NCI-H1694 (cell line): ENCODE measurements at regions not wholly inside any gene's neighbourhood (a gene's known extent, or its start where the extent isn't known, plus 50 kb on each side); places are given as distances from the start of the nearest gene placed in this dataset.
"Not testable (repeated sequence)": the region's sequence is repeated elsewhere in the genome, so short reads cannot be mapped to it uniquely, and the experiment has no call there.

Source experiments
- DNase-seq: peaks from one replicate; lab custom pipeline; 2025; lab: John Stamatoyannopoulos, UW

DNA sequence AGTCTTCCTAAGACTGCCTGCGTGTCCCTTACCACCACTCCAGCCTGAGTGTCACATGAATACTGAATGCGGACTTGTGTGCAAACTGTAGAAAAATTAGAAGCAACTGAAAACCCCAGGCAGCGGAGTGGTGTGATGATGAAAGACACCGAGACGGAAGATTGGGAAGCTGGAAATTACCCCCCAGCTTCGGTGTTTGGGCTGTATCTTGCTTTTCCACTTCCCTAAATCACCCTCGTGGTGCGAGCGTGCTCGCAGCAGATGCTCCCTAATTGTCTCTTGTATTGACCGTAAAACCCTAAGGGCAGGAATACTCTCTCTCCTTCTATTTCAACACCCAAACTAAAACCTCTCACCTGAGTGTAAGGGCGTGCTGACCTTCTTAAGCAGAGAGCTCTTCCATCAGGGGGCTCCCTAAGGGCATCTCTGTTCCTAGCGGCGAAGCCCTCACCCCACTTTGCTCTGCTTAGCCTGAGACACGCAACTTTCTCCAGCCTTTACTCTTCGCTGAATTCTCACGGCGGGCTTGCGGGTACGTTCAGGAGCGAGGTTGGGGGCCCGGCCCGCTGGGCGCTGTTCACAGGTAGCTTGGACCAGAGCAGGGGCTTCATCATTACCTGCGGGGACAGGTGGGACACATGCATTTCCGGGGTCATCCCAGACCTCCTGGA, 62.4 kb downstream of the CRYBB2 start:
- no peak for DNase-seq

DNA sequence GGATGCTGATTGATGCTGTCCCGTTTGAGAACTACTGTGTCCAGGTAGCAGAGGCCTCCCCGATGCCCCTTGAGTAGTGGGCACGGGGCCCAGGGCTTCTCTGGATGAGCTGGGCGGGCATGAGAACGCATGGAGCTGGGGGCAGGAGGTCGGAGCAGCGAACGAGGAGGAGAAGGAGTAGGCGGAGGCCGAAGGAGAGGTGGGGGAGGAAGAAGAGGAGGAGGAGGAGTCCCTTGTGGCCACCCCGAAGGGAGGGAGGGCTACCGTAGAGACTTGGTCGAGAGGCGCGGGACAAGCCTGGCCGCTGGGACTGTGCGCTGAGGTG, 62.9 kb downstream of the CRYBB2 start:
- DNase-seq: no peak

DNA sequence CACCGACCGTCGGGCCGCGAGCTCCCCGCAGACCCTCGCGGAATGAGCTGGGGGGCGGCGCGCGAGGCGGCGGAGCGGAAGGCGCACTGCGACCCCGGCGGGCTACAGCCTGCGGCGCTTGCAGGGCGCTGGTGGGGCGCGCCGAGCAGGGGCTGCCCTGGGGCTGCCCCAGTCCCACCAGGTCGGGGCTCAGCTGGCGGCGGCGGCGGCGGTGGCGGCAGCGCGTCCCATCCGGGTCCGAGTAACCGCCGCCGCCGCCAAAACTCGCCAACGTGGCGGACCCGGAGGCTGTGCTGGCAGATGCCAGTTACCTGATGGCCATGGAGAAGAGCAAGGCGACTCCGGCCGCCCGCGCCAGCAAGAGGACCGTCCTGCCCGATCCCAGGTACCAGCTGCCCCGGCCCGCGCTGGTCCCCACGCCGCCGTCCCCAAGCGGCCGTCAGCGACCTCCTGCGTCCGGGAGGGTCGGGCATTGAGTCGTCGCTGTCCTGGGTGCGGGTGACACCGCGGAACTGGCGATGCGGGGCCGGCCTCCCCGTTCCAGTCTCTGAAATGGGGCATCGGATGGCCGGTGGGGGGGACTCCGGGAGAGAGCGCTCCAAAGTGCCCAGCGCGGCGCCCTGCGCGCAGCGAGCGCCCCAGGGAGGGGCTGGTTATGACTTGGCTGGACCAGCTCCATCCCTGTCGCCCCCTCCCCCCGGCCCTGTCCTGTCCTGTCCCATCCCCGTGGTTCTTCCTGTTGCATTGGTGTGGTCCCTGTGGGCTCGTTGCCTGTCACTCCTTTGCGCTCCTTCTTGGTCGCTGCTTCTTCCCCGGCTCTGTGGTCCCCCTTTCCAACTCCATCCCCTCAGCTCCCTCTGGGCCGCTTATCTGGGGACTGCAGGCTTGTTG, 63.5 kb downstream of the CRYBB2 start:
- DNase-seq: no peak

DNA sequence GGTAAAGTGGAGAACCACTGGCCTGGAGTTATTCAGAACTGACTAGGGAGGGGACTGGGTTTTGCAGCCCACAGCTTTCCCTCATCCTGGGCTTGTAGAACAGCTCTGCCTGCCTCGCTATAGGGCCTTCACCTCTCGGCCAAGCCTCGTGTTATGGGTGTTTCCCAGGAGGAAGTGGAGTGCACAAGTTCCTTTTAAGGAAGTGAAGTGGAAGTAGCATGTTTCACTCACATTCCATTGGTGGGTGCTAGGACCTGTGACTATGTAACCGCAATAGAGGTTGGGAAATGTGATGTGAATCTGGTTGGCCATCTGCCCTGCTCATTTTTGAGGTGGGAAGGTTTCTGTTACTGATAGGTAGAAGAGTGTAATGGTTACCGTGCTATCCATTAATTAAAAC, 69.0 kb downstream of the CRYBB2 start:
- DNase-seq: not testable (repeated sequence)

DNA sequence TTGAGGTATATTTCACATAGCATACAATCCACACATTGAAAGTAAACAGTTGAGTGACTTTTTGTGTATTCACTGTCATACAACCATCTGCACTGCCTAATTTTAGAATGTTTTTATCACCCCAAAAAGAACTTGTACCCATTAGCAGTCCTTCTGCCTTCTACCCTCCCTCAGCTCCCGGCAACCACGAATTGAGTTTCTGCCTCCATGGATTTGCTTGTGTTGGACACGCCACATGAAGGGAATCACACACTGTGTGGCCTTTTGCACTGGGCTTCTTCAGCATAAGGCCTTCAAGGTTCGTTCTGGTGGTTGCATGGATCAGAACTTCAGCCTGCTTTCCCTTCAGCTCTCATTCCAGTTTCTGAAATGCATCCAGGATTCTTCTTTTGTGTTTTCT, 82.5 kb downstream of the CRYBB2 start:
- DNase-seq: not testable (repeated sequence)

DNA sequence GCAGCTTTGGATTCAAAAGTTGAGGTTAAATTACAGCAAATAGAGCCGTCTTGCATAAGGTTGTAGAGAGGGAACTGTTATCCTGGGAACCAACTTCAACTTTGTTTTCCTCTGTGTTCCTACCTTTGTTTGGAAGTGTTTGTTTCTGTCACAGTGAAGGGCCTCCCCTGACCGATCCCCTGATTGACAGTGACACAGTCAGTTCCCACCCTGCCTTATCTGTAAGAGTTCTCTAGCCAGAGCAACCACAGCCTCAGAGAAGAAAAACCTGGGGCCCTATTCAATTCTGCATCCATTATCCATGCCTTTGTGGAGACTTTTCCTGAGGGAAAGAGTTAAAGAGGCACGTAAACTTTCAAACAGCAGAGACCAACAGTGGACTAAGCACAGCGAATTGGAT, 90.1 kb downstream of the CRYBB2 start:
- DNase-seq: not testable (repeated sequence)

DNA sequence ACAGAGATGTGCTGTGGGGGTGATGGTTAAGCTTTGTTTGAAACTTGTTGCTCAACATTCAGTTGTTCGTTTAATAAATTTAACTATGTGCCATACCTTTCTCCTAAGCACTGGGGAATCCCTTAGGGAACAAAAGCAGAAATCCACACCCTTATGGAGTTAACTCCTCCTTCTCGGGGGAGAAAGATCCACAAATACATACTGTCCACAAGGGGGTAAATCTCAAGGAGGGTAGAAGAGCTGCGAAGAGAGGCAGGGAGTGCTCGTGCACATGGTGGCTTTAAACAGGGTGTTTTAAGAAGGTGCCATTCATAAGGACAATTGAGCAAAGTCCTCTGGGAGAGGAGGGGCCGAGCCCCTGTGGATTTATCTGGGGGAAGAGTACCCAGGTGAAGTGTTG, 92.5 kb downstream of the CRYBB2 start:
- DNase-seq: not testable (repeated sequence)

DNA sequence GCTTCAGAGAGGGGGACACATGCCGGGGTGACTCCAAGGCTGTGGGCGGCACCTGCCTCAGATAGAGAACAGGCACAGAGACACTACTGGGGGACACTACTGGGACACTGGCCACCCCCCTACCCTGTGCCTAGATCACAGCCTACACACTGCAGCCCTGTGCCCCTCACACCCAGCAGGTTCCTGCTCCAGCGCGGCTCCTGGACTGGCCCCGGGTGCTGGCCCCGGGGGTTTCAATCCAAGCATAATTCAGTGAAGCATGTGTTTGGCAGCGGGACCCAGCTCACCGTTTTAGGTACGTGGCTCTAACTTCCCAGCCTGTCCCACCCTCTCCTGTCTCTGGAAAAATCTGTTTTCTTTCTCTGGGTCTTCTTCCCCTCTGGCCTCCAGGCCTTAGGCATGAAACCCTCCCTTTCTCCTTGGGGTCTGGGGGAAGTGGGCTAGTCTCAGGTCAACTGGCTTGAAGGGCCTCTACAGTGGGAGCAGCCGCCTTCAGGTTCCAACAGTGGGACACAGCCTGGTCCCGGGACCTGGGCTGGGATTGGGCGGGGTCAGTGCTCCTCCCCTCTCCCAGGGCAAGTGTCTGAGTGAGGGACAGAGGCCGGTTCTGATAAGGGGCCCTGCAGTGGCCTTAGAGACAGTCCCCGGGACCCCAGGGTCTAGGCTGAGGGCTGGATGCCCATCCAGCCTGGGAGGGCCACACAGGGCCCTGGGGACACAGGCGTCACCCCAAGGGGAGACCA, 98.8 kb downstream of the CRYBB2 start:
- no peak for DNase-seq

DNA sequence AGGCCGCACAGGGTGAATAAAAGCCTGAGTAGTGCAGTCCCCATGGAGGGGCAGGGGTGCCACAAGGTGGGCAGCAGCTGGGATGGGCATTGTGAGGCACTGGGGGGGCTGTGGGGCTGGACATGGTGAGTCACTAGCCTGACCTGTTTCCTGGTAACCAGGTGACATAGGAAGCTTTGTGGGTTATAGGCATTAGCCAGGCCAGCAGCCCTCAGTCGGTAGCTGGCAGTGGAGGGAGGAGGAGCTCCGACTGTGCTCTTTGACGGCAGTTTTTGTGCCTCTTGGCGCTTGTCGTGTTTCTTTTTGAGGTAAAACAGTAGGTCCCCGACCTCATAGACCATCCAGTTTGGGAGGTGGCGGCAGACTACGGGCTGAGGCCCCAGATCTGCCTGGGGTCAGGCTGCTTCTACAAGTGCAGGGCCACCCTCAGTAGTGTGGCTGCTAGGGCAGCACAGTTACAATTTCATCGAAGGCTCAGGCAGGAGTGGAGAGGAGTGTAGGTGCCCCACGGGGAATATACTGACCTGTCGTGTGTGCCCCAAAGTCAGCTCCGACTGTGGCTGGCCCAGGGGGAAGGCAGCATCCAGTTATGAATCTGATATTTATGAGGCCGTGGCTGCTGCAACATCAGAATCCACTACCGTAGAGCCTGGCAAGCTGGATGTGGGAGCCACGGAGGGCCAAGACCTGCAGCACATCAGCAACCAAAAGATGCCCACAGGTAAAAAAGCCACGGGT, 107.7 kb downstream of the CRYBB2 start:
- DNase-seq: no peak

DNA sequence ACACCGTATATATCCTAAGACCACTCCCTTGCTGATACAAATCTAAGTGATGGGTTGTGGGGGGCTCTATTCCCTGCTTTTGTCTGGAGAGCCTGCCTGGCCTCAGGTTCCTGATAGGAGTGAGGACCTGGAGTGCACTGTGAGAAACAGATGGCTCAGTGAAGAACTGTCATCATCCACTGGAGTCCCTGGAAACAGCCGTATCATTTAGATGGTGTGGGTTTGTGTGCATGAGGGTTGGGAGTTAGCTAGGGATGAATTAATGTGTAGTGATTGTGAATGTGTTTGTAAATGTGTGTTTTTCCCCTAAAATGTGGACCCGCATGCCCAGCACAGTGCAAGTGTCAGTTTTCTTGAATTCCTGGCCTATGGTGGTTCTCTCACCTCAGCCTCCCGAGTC, 111.6 kb downstream of the CRYBB2 start:
- no peak for DNase-seq

DNA sequence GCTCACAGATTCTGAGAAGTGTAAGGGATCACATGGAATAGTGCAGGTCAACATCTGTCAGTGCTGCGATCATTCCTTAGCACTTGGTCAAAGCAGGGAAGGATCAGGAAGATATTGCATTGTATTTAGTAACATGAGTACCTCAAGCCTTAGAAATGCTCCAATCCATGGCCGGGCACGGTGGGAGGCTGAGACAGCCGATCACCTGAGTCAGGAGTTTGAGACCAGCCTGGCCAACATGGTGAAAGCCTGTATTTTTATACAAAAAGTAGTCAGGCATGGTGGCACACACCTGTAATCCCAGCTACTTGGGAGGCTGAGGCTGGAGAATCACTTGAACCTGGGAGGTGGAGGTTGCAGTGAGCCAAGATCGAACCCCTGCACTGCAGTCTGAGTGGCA, 112.5 kb downstream of the CRYBB2 start:
- DNase-seq: not testable (repeated sequence)

DNA sequence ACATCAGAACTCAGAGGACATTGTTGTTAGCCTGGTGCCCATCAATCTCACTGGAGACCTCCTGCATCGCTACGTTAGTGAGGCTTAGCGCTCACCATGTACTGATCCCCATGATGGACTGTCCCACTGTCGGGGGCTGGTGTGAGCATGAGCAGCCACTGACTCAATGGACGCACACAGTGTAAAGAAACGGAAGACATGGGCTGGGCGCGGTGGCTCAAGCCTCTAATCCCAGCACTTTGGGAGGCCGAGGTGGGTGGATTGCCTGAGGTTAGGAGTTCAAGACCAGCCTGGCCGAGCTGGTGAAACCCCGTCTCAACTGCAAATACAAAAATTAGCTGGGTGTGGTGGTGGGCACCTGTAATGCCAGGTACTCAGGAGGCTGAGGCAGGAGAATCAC, 112.9 kb downstream of the CRYBB2 start:
- no peak for DNase-seq

DNA sequence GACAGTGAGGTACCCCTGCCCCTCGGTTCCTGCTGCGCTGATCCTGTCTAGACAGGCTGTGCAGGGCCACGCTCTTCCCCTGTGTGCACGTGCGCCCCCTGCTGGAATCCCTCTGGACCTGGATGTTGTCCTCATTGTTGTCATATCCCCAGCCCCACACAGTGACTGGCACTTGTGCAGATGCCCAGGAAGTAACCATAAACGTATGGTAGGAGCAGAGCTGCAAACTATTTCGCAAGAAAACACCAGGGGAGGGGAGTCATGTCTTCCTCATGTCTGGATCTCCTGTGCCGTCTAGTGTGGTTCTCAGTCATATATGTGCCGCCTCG, 114.7 kb downstream of the CRYBB2 start:
- DNase-seq: peak; percentile 46

DNA sequence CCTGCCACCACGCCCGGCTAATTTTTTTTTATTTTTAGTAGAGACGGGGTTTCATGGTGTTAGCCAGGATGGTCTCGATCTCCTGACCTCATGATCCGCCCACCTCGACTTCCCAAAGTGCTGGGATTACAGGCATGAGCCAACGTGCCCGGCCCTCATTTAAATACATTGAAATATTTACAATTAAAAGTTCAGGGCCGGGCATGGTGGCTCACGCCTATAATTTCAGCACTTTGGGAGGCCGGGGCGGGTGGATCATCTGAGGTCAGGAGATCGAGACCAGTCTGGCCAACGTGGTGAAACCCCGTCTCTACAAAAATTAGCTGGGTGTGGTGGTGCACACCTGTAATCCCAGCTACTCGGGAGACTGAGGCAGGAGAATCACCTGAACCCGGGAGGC, 115.2 kb downstream of the CRYBB2 start:
- DNase-seq: not testable (repeated sequence)

DNA sequence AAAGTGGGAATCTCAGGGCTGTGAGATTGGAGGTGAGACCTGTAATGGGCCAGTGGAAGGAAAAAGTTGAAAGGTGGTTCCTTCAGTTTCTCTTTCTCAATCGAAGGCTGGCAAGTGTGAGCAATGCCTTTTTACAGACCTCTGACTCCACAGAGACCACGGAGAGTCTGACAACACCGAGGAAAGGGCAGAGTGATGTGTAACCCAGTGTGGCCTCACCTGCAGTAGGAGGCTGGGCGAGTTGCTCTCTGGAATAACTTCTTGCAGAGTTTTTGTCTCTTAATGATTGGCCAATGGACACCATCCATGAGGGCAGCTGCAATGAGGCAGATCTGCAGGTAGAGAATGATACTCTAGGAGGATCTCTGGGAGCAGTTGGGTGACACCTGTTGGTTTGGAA, 115.8 kb downstream of the CRYBB2 start:
- DNase-seq: not testable (repeated sequence)

DNA sequence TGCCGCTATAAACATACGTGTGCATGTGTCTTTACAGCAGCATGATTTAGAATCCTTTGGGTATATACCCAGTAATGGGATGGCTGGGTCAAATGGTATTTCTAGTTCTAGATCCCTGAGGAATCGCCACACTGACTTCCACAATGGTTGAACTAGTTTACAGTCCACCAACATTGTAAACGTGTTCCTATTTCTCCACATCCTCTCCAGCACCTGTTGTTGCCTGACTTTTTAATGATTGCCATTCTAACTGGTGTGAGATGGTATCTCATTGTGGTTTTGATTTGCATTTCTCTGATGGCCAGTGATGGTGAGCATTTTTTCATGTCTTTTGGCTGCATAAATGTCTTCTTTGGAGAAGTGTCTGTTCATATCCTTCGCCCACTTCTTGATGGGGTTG, 121.1 kb downstream of the CRYBB2 start:
- not testable (repeated sequence) for DNase-seq

DNA sequence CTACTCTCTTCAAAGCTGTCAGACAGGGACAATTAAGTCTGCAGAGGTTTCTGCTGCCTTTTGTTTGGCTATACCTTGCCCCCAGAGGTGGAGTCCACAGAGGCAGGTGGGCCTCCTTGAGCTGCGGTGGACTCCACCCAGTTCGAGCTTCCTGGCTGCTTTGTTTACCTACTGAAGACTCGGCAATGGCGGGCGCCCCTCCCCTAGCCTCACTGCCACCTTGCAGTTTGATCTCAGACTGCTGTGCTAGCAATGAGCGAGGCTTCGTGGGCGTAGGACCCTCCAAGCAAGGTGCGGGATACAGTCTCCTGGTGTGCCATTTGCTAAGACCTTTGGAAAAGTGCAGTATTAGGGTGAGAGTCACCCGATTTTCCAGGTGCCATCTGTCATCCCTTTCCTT, 124.9 kb downstream of the CRYBB2 start:
- DNase-seq: not testable (repeated sequence)

DNA sequence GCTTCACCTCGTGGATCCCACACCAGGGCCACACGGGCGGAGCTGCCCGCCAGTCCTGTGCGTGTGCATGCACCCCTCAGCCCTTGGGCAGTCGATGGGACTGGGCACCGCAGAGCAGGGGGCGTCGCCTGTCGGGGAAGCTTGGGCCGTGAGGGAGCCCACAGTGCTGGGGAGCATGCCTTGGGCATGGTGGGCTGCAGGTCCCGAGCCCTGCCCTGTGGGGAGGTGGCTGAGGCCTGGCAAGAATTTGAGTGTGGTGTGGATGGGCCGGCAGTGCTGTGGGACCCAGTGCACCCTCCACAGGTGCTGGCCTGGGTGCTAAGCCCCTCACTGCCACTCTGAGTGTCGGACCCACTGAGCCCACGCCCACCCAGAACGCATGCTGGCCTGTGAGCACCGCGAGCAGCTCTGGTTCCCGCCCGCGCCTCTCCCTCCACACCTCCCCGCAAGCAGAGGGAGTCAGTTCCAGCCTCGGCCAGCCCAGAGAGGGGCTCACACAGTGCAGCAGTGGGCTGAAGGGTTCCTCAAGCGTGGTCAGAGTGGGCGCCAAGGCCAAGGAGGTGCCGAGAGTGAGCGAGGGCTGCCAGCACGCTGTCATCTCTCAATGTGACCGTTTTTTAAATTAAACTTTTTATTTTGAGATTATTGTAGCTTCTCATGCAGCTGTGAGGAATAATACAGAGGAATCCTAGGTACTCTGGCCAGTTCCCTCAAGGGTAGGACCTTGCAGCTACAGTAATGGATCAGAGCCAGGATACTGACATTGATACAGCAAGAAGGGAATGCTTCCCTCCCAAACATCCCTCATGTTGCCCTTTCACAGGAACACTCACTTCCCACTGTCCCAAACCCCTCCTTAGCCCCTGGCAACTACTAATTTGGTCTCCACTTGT, 127.7 kb downstream of the CRYBB2 start:
- no peak for DNase-seq

DNA sequence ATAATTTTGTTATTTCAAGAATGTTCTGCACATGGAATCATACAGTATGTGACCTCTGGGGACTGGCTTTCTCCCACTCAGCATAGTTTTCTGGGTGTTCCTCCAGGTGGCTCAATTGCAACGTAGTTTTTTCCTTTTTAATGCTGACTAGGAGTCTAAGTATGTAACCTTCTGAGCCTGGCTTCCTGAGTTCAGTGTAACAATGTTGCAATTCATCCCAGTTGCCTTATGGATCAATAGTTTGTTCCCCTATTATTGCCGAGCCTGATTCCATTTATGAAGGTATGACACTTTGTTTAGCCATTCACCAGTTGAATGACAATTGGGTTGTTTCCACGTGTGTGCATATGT, 128.3 kb downstream of the CRYBB2 start:
- DNase-seq: no peak

DNA sequence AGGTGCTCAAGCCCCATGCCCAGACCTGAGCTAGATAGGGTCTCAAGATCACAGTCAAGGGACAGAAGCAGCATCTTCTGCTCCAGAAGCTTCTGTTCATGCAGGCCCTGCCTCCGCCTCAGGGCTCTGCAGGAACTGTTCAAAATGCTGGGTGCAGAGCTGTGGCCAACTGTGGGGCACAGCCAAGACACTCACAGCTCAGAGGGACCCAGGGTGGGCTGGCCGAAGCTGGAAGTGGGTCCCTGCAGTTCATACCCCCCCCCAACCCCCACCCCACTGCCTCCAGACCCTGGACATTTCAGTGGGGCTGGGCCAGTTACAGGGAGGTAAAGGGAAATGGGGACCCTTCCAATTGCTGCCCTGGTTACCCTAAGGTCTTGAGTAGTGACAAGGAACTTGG, 129.0 kb downstream of the CRYBB2 start:
- no peak for DNase-seq

DNA sequence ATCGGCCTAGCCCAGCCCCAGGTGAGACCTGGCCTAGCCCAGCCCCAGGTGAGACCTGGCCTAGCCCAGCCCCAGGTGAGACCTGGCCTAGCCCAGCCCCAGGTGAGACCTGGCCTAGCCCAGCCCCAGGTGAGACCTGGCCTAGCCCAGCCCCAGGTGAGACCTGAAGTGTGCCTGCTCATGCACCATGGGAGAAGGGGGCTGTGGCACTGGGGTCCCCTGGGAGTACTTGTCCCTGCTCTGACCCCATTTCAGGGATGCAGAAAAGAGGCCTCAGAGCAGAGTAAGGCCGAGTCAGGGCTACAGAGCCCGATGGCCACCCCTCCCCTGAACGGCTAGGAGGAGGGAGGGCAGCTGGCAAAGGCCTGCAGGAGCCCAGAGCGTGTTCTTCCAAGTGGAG, 129.6 kb downstream of the CRYBB2 start:
- DNase-seq: not testable (repeated sequence)
